Vagina (tissue), 2 donors: ENCODE measurements at regions not wholly inside any gene's neighbourhood (a gene's known extent, or its start where the extent isn't known, plus 50 kb on each side); places are given as distances from the start of the nearest gene placed in this dataset.

Experiments used
- DNase-seq, 2 donors: peaks; one replicate each; pipeline ENCODE4 v3.0.0-alpha.2; 2017; ENCODE audit errors: extremely low spot score in 2 of 2
- H3K27ac ChIP-seq: fragments of 200-600 bp; sonication (generic); one replicate; pipeline ENCODE4 v1.5.1; 2019
- H3K27me3 ChIP-seq: fragments of 200-600 bp; sonication (generic); one replicate; pipeline ENCODE4 v1.5.1; 2019
- H3K36me3 ChIP-seq, 2 donors: fragments of 200-600 bp; sonication (generic); one replicate each; pipeline ENCODE4 v1.5.1; 2017 to 2019
- H3K4me1 ChIP-seq: fragments of 200-600 bp; sonication (generic); one replicate; pipeline ENCODE4 v1.5.1; 2019
- H3K4me3 ChIP-seq, 2 donors: fragments of 200-600 bp; sonication (generic); 1 replicate in 1 of 2; 2 replicates in 1 of 2; pipeline ENCODE4 v1.5.1; 2016 to 2019
- H3K9me3 ChIP-seq: fragments of 200-600 bp; sonication (generic); one replicate; pipeline ENCODE4 v1.5.1; 2019
- POLR2A ChIP-seq, 2 donors: fragments of 450-650 bp; IDR thresholded peaks; one replicate each; pipeline ENCODE4 v1.6.1; 2017; ENCODE audit warnings: antibody characterized with exemption in 2 of 2, mild to moderate bottlenecking in 2 of 2, moderate library complexity in 2 of 2
- POLR2AphosphoS5 ChIP-seq, 2 donors: sonication (generic); formaldehyde crosslinking; IDR thresholded peaks; one replicate each; pipeline ENCODE4 v1.9.0; 2017; ENCODE audit warnings: antibody characterized with exemption in 2 of 2, mild to moderate bottlenecking in 2 of 2, low read depth in 1 of 2; ENCODE audit not compliant: insufficient read depth in 1 of 2
- intact Hi-C: fragments of 100-400 bp; cut with DNase I; formaldehyde crosslinking; loops from one replicate; pipeline ENCODE4 v1.15.1; 2023
- TF ChIP-seq, protein P1 (sequence below), 3 experiments: fragments of 450-650 bp in 2 of 3; fragments of 200-600 bp in 1 of 3; sonication (generic) in 1 of 3; IDR thresholded peaks; one replicate each; pipeline ENCODE4 v1.5.1; 2017 to 2019; ENCODE audit warnings: antibody characterized with exemption in 3 of 3, mild to moderate bottlenecking in 2 of 3, moderate library complexity in 2 of 3

DNA sequence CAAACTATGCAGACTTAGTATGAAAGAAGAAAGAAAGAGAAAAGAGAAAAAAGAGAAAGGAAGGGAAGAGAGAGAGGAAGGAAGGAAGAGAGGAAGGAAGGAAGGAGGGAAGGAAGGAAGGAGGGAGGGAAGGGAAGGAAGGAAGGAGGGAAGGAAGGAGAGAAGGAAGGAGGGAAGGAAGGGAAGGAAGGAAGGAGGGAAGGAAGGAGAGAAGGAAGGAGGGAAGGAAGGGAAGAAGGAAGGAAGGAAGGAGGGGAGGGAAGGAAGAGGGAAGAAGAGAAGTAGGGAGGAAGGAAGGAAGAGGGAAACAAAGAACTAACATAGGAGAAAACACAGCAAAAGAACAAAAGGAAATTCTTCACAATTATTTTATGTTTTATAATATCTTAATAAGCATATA is 502.1 kb downstream of the SOX6 start:
- TF ChIP-seq POLR2AphosphoS5 (IDR thresholded peaks at IDR 0.05; ENCODE audit: insufficient read depth in 1 of 2, low read depth in 1 of 2): no peak
- TF ChIP-seq POLR2A (IDR thresholded peaks at IDR 0.05): no peak
- TF ChIP-seq, protein P1, sequence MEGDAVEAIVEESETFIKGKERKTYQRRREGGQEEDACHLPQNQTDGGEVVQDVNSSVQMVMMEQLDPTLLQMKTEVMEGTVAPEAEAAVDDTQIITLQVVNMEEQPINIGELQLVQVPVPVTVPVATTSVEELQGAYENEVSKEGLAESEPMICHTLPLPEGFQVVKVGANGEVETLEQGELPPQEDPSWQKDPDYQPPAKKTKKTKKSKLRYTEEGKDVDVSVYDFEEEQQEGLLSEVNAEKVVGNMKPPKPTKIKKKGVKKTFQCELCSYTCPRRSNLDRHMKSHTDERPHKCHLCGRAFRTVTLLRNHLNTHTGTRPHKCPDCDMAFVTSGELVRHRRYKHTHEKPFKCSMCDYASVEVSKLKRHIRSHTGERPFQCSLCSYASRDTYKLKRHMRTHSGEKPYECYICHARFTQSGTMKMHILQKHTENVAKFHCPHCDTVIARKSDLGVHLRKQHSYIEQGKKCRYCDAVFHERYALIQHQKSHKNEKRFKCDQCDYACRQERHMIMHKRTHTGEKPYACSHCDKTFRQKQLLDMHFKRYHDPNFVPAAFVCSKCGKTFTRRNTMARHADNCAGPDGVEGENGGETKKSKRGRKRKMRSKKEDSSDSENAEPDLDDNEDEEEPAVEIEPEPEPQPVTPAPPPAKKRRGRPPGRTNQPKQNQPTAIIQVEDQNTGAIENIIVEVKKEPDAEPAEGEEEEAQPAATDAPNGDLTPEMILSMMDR (IDR thresholded peaks at IDR 0.05): no peak
- H3K36me3 ChIP-seq: no peaks in the 10 kb centered on the region
- H3K27me3 ChIP-seq: no peaks in the 10 kb centered on the region
- H3K4me1 ChIP-seq: no peaks in the 10 kb centered on the region
- no peaks in the 10 kb centered on the region for H3K9me3 ChIP-seq
- H3K4me3 ChIP-seq: no peak overlapping the region
- H3K27ac ChIP-seq: no peak overlapping the region
- DNase-seq: no peak
- intact Hi-C loops: no loop called here

DNA sequence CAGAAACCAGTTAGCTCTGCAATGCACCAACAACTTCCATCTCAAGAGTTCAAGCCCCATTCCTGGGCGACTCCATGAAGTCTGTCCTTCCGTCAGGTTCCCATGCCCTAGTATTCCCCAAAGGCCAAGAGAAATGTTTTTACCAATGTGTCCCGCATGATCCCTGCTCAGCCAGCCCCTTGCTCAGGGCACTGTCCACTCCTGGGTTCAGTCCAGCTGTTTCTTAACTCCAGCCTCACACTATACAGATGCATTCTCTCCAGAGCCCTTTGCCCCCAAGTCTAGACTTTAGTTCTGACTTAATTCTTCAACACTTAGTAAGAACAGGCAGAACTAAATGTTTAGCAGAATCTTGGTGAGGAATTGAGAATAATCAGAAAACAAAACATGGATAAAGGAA is 497.5 kb downstream of the SOX6 start:
- no peak overlapping the region for H3K27ac ChIP-seq
- no peaks in the 10 kb centered on the region for H3K27me3 ChIP-seq
- no peaks in the 10 kb centered on the region for H3K9me3 ChIP-seq
- H3K36me3 ChIP-seq: no peaks in the 10 kb centered on the region
- intact Hi-C loops: no loop called here
- H3K4me3 ChIP-seq: no peak overlapping the region
- no peak for TF ChIP-seq POLR2A (IDR thresholded peaks at IDR 0.05)
- TF ChIP-seq, protein P1 (IDR thresholded peaks at IDR 0.05): no peak
- no peak for TF ChIP-seq POLR2AphosphoS5 (IDR thresholded peaks at IDR 0.05; ENCODE audit: insufficient read depth in 1 of 2, low read depth in 1 of 2)
- DNase-seq: peak in 1 of 2 donors; percentile 52
- H3K4me1 ChIP-seq: no peaks in the 10 kb centered on the region

DNA sequence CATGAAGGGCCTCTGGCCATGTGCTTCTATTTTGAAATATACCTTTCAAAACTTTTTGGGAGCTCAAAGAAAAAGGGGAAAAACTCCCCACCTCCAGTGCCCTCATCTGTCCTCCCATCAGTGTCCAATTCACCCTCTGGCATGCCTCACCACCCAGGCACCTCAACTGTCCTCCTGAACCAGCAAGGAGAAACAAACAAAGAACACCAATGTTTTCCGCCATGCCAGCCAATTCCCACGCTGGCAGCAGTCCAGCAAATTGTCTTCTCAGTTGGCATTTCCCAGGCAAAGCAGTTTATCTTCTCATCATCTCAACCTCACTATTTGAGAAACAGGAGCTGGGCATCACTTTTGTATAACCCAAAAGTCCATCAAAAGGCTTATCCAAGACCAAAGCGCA is 496.9 kb downstream of the SOX6 start:
- Histone ChIP-seq H3K27ac (no peak overlapping the region), H3K9me3 (no peaks in the 10 kb centered on the region), H3K4me1 (no peaks in the 10 kb centered on the region), H3K36me3 (no peaks in the 10 kb centered on the region), H3K4me3 (no peak overlapping the region), H3K27me3 (no peaks in the 10 kb centered on the region)
- intact Hi-C loops: no loop called here
- DNase-seq: peak in 1 of 2 donors; percentile 32
- TF ChIP-seq, protein P1 (IDR thresholded peaks at IDR 0.05): no peak
- no peak for TF ChIP-seq POLR2AphosphoS5 (IDR thresholded peaks at IDR 0.05; ENCODE audit: insufficient read depth in 1 of 2, low read depth in 1 of 2)
- TF ChIP-seq POLR2A (IDR thresholded peaks at IDR 0.05): no peak

DNA sequence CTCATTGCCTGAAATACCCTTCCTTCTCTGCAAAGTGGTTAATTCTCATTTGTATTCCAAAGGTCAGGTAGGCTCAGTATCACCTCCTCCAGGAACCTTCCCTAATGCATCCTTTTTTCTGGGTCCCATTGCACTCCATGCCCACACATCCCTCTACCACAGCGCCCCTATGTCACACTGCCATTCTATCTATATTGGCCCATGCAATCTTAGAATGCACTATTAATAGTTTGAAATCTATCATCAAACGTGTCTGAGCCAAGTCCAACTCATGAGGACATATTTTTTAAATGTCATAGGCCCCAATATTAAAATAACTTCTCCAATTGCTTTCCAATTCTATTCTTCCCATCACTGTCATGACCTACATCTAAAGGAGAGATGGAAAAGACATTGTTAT is 495.1 kb downstream of the SOX6 start:
- intact Hi-C loops: no loop called here
- H3K9me3 ChIP-seq: no peaks in the 10 kb centered on the region
- no peak overlapping the region for H3K27ac ChIP-seq
- TF ChIP-seq, protein P1 (IDR thresholded peaks at IDR 0.05): no peak
- TF ChIP-seq POLR2AphosphoS5 (IDR thresholded peaks at IDR 0.05; ENCODE audit: insufficient read depth in 1 of 2, low read depth in 1 of 2) (no peak), POLR2A (IDR thresholded peaks at IDR 0.05) (no peak)
- peaks cover 11% of the 10 kb centered on the region for H3K4me1 ChIP-seq
- H3K27me3 ChIP-seq: no peaks in the 10 kb centered on the region
- H3K36me3 ChIP-seq: no peaks in the 10 kb centered on the region
- DNase-seq: no peak
- no peak overlapping the region for H3K4me3 ChIP-seq

DNA sequence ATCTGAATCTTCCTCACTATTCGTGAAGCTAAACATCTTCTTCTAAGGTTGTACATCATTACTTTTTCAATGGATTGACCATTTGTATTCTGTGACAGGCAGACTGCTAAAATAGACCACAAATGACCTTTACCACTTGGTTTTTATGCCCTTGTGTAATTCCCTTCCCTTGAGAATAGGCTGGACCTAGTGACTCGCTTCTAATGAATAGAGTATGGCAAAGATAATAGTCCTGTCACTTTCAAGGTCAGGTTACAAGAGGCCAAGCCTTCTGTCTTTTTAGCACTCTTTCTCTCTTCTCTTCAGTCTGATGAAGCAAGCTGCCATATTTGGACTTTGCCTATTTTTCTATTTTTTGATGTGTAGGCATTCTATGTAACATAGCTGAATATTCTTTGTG is 492.9 kb downstream of the SOX6 start:
- H3K4me3 ChIP-seq: no peak overlapping the region
- no peaks in the 10 kb centered on the region for H3K9me3 ChIP-seq
- no peak overlapping the region for H3K27ac ChIP-seq
- TF ChIP-seq POLR2A (IDR thresholded peaks at IDR 0.05) (no peak), POLR2AphosphoS5 (IDR thresholded peaks at IDR 0.05; ENCODE audit: insufficient read depth in 1 of 2, low read depth in 1 of 2) (no peak)
- TF ChIP-seq, protein P1 (IDR thresholded peaks at IDR 0.05): no peak
- no peaks in the 10 kb centered on the region for H3K27me3 ChIP-seq
- peaks cover 11% of the 10 kb centered on the region for H3K4me1 ChIP-seq
- H3K36me3 ChIP-seq: no peaks in the 10 kb centered on the region
- DNase-seq: no peak
- intact Hi-C loops: no loop called here
